ENCODE measurements at regions not wholly inside any gene's neighbourhood (a gene's known extent, or its start where the extent isn't known, plus 50 kb on each side); places are given as distances from the start of the nearest gene placed in this dataset.

- no peak for TF ChIP-seq ZNF121 (tag by site-specific recombination; IDR thresholded peaks at IDR 0.05)
- TF ChIP-seq CTCF (tag by site-specific recombination; IDR thresholded peaks at IDR 0.05) = no peak
- no peak for TF ChIP-seq REST (tag by site-specific recombination; IDR thresholded peaks at IDR 0.05)
- no peak for TF ChIP-seq ATF2 (tag by site-specific recombination; IDR thresholded peaks at IDR 0.05; ENCODE audit: low read depth)
- no peak for TF ChIP-seq ZNF2 (tag by site-specific recombination; IDR thresholded peaks at IDR 0.05)
Observed at GRCh38 chr4:129600898-129601297, 504.9 kb downstream of the C4orf33 start.

All from HEK293 (cell line).